ENCODE measurements at regions not wholly inside any gene's neighbourhood (a gene's known extent, or its start where the extent isn't known, plus 50 kb on each side); places are given as distances from the start of the nearest gene placed in this dataset.

- ChIA-PET POLR2A (interaction anchor here (0.6 kb wide), 1 partner anchor 10 kb away, joined by 3 read pairs; no protein-coding TSS in a partner anchor), CTCF (interaction anchor here (0.6 to 4.4 kb wide), 3 partner anchors 19 to 548 kb away, joined by 3 to 17 read pairs (median 7); no protein-coding TSS in a partner anchor)
Measured at GRCh38 chr5:56290378-56291078, 57.4 kb upstream of the ANKRD55 start.

GRCh38 chr5:56289602-56289987, 56.5 kb upstream of the ANKRD55 start:
- intact Hi-C loops (cut with micrococcal nuclease) = no loop called here
- Mint-ChIP-seq H3K4me3 (ENCODE audit: unreplicated experiment) (no peak overlapping the region), H3K4me1 (ENCODE audit: insufficient read depth, unreplicated experiment) (no peaks in the 10 kb centered on the region), H3K27ac (ENCODE audit: low read depth, unreplicated experiment) (no peak overlapping the region), H3K27me3 (ENCODE audit: insufficient read depth, unreplicated experiment) (no peaks in the 10 kb centered on the region), H3K9me3 (ENCODE audit: unreplicated experiment) (no peaks in the 10 kb centered on the region), H3K36me3 (ENCODE audit: insufficient read depth, unreplicated experiment) (no peaks in the 10 kb centered on the region)
- ChIA-PET CTCF (interaction anchor here (0.6 to 4.4 kb wide), 9 partner anchors 18 to 579 kb away, joined by 3 to 17 read pairs (median 4); no protein-coding TSS in a partner anchor), POLR2A (no interaction called here)
- BruUV-seq (replicated peaks) = no TSS peak
- DNase-seq (ENCODE audit: unreplicated experiment) = no peak
- no peak for TF ChIP-seq CTCF (IDR thresholded peaks at IDR 0.05; ENCODE audit: unreplicated experiment)

More at GRCh38 chr5:56290378-56291078, 57.4 kb upstream of the ANKRD55 start:
- no peak overlapping the region for H3K4me3 Mint-ChIP-seq (ENCODE audit: unreplicated experiment)
- intact Hi-C loops (cut with micrococcal nuclease) = no loop called here
- H3K36me3 Mint-ChIP-seq (ENCODE audit: insufficient read depth, unreplicated experiment) = no peaks in the 10 kb centered on the region
- no peak for DNase-seq (ENCODE audit: unreplicated experiment)
- TF ChIP-seq CTCF (IDR thresholded peaks at IDR 0.05; ENCODE audit: unreplicated experiment) = no peak
- H3K9me3 Mint-ChIP-seq (ENCODE audit: unreplicated experiment) = no peaks in the 10 kb centered on the region
- no peak overlapping the region for H3K27ac Mint-ChIP-seq (ENCODE audit: low read depth, unreplicated experiment)
- BruUV-seq (replicated peaks) = no TSS peak
- H3K27me3 Mint-ChIP-seq (ENCODE audit: insufficient read depth, unreplicated experiment) = no peaks in the 10 kb centered on the region
- H3K4me1 Mint-ChIP-seq (ENCODE audit: insufficient read depth, unreplicated experiment) = no peaks in the 10 kb centered on the region

- Mint-ChIP-seq H3K27me3 (ENCODE audit: insufficient read depth, unreplicated experiment) (no peaks in the 10 kb centered on the region), H3K27ac (ENCODE audit: low read depth, unreplicated experiment) (no peak overlapping the region), H3K4me3 (ENCODE audit: unreplicated experiment) (no peak overlapping the region), H3K4me1 (ENCODE audit: insufficient read depth, unreplicated experiment) (no peaks in the 10 kb centered on the region), H3K36me3 (ENCODE audit: insufficient read depth, unreplicated experiment) (no peaks in the 10 kb centered on the region), H3K9me3 (ENCODE audit: unreplicated experiment) (no peaks in the 10 kb centered on the region)
- no TSS peak for BruUV-seq (replicated peaks)
- intact Hi-C loops (cut with micrococcal nuclease) = no loop called here
- ChIA-PET POLR2A (no interaction called here), CTCF (interaction anchor here (0.6 to 4.4 kb wide), 9 partner anchors 18 to 580 kb away, joined by 3 to 17 read pairs (median 4); no protein-coding TSS in a partner anchor)
- no peak for TF ChIP-seq CTCF (IDR thresholded peaks at IDR 0.05; ENCODE audit: unreplicated experiment)
- no peak for DNase-seq (ENCODE audit: unreplicated experiment)
Measured at GRCh38 chr5:56288873-56289601, 55.9 kb upstream of the ANKRD55 start.

Data from MCF 10A (cell line).